ENCODE measurements at regions not wholly inside any gene's neighbourhood (a gene's known extent, or its start where the extent isn't known, plus 50 kb on each side); places are given as distances from the start of the nearest gene placed in this dataset.

DNA sequence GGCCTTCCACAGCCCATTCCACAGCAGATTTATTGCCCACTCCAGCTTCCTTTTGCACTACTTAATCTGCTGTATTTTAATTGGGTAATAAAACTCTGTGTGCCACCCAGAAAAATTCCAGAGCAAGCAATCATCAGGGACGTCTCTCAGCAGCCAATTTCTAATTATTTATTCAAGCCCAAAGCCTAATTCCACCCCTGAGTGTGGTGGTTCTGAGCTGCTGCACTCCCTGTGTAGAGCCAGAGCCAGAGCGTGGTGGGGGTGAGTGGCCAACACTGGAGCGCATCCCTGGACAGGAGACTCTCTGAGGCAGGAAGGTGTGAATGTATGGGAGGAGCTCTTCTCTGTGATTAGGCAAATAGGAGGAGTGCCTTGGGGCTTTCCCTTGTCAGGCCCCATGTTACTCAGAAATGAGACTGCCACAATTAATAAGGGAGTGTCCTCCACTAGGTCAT is 66.1 kb downstream of the CD24 start:
- TF ChIP-seq CTCF (IDR thresholded peaks at IDR 0.05) (no peak), POLR2A (IDR thresholded peaks at IDR 0.05) (no peak)

Measured in Peyer's patch (tissue), 4 donors.